Activated CD8-positive, alpha-beta T cell treated with anti-CD3 and anti-CD28 coated beads, Interleukin-2, amount 10 ng/mL, durations not matched to agents 7 days and 5 days (primary cell): ENCODE measurements at regions not wholly inside any gene's neighbourhood (a gene's known extent, or its start where the extent isn't known, plus 50 kb on each side); places are given as distances from the start of the nearest gene placed in this dataset.

Source experiments
- ATAC-seq: fragments of 150-1000 bp; cut with Tn5 transposase; one replicate; pipeline ENCODE4 v1.10.0; 2021; ENCODE audit warnings: moderate library complexity
- CTCF ChIA-PET: fragments of 350-600 bp; sonication (Branson Sonifier 250); formaldehyde crosslinking; loops from one replicate; lab custom pipeline; 2021; ENCODE audit warnings: antibody characterized with exemption; lab: Charles Lee
- POLR2A ChIA-PET: fragments of 350-600 bp; sonication (Branson Sonifier 250); formaldehyde crosslinking; loops from one replicate; lab custom pipeline; 2021; ENCODE audit warnings: antibody characterized with exemption; lab: Charles Lee
- DNase-seq: peaks from one replicate; pipeline ENCODE4 v3.0.0-alpha.2; 2020
- H3K27ac Mint-ChIP-seq: one replicate; pipeline ENCODE4 v1.8.0; 2021; ENCODE audit warnings: mild to moderate bottlenecking, mixed read lengths
- H3K27me3 Mint-ChIP-seq: one replicate; pipeline ENCODE4 v1.8.0; 2021; ENCODE audit warnings: low read depth, mixed read lengths
- H3K36me3 Mint-ChIP-seq: one replicate; pipeline ENCODE4 v1.8.0; 2021; ENCODE audit warnings: low read depth, mixed read lengths
- H3K4me1 Mint-ChIP-seq: one replicate; pipeline ENCODE4 v1.8.0; 2021; ENCODE audit warnings: low read depth, mixed read lengths
- H3K4me3 Mint-ChIP-seq: one replicate; pipeline ENCODE4 v1.8.0; 2021; ENCODE audit warnings: mild to moderate bottlenecking, mixed read lengths
- H3K9me3 Mint-ChIP-seq: one replicate; pipeline ENCODE4 v1.8.0; 2022; ENCODE audit warnings: mixed read lengths; ENCODE audit not compliant: insufficient read depth

DNA sequence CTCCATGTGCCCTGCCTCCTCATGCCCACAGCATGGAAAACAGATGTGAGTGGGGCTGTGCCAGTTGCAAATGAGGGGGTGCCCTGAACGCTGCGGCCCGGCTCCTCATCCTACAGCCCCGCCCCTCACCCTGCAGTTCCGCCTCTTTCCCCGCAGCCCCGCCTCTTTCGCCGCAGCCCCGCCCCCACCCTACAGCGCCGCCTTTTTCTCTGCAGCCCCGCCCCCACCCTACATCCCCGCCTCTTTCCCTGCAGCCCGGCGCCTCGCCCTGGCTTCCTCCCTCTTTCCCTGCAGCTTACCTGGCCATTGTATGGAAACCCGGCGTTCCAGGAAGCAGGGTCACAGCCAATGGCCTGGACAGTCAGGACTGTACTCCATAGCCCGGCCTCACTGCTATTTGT, 284.9 kb downstream of the TLE3 start:
- Mint-ChIP-seq H3K4me3 (no peak overlapping the region), H3K9me3 (no peaks in the 10 kb centered on the region), H3K36me3 (no peaks in the 10 kb centered on the region), H3K27ac (no peak overlapping the region), H3K4me1 (peaks cover 26% of the 10 kb centered on the region), H3K27me3 (peaks cover 8% of the 10 kb centered on the region)
- CTCF ChIA-PET = no interaction called here
- POLR2A ChIA-PET = no interaction called here
- no peak for DNase-seq
- ATAC-seq = no peak

DNA sequence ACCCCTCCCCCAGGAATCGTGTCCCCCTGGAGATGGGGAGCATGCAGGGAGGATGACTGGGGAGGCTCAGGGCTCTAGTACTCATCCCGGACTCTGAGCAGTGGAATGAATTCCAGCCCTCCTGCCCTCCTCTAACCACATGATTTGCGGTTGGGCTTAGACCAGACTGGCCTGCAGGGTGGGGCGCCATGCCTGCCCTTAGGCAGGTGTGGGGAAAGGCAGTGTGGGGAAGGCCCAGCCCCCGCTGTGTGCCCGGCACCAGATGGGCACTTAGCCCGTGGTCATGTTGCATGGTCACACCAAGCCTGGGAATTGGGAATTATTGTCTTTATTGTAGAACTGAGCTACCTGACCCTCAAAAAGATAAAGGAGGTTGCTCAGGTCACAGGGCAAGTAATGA, 283.8 kb downstream of the TLE3 start:
- Mint-ChIP-seq H3K27ac (no peak overlapping the region), H3K4me3 (no peak overlapping the region), H3K4me1 (peaks cover 21% of the 10 kb centered on the region), H3K9me3 (no peaks in the 10 kb centered on the region), H3K36me3 (no peaks in the 10 kb centered on the region), H3K27me3 (peaks cover 9% of the 10 kb centered on the region)
- ATAC-seq = no peak
- CTCF ChIA-PET = no interaction called here
- DNase-seq = no peak
- POLR2A ChIA-PET = no interaction called here

- ChIA-PET POLR2A (no interaction called here), CTCF (no interaction called here)
- DNase-seq = no peak
- H3K36me3 Mint-ChIP-seq = no peaks in the 10 kb centered on the region
- ATAC-seq = no peak
- H3K4me3 Mint-ChIP-seq = no peak overlapping the region
- peaks cover 13% of the 10 kb centered on the region for H3K27me3 Mint-ChIP-seq
- H3K9me3 Mint-ChIP-seq = no peaks in the 10 kb centered on the region
- no peak overlapping the region for H3K27ac Mint-ChIP-seq
- peaks cover 17% of the 10 kb centered on the region for H3K4me1 Mint-ChIP-seq
Measured at GRCh38 chr15:69814932-69815331, 282.8 kb downstream of the TLE3 start.

DNA sequence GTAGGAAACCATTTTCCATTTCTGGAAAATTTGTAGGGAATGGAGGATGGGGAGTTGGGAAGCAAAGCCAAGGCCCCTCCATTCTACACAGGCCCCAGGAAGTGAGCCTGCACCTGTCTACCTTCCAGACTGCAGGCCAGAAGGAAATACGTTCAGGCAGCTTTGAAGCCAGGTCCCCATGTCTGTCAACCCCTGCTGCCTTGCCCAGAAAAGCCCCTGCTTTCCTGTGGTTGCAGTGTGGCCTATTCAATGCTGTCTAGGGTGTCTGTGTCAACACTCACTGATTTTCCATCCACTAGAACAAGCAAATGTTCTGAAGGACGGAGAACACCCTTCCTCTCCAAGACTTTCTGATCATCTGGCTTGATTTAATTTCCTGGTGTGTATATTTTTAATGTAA, 281.9 kb downstream of the TLE3 start:
- H3K36me3 Mint-ChIP-seq = no peaks in the 10 kb centered on the region
- peaks cover 13% of the 10 kb centered on the region for H3K27me3 Mint-ChIP-seq
- no peak overlapping the region for H3K4me3 Mint-ChIP-seq
- peaks cover 17% of the 10 kb centered on the region for H3K4me1 Mint-ChIP-seq
- peak; percentile 31 for DNase-seq
- no peaks in the 10 kb centered on the region for H3K9me3 Mint-ChIP-seq
- ATAC-seq = peak; percentile 70
- ChIA-PET POLR2A (interaction anchor here (0.6 kb wide), 1 partner anchor 1006 kb away, joined by 3 read pairs; no protein-coding TSS in a partner anchor), CTCF (no interaction called here)
- no peak overlapping the region for H3K27ac Mint-ChIP-seq

GRCh38 chr15:69816522-69816921, 281.2 kb downstream of the TLE3 start:
- peaks cover 13% of the 10 kb centered on the region for H3K27me3 Mint-ChIP-seq
- no peak overlapping the region for H3K27ac Mint-ChIP-seq
- H3K4me1 Mint-ChIP-seq = peaks cover 17% of the 10 kb centered on the region
- CTCF ChIA-PET = no interaction called here
- POLR2A ChIA-PET = no interaction called here
- no peak overlapping the region for H3K4me3 Mint-ChIP-seq
- no peaks in the 10 kb centered on the region for H3K9me3 Mint-ChIP-seq
- ATAC-seq = no peak
- no peaks in the 10 kb centered on the region for H3K36me3 Mint-ChIP-seq
- no peak for DNase-seq

DNA sequence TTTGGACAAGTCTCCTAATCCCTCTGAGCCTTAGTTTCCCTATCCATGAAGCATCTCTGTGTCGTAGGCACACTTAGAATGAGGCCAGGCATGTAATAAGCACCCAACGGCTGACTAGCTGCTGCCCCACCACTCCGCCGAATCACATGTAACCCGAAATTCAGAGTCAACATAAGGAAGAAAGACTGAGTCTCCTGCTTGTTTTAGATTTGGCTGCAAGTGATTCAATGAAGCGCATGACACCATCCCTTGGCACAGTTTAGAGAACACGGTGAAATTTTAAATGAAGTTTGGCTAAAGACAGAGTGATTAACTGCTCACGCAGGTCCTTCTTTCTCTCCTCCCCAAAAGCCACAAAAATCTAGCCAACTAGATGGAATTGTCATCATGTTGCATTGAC, 279.2 kb downstream of the TLE3 start:
- Mint-ChIP-seq H3K4me3 (no peak overlapping the region), H3K4me1 (peaks cover 17% of the 10 kb centered on the region), H3K27me3 (peaks cover 14% of the 10 kb centered on the region), H3K36me3 (no peaks in the 10 kb centered on the region), H3K27ac (no peak overlapping the region), H3K9me3 (no peaks in the 10 kb centered on the region)
- CTCF ChIA-PET = no interaction called here
- DNase-seq = no peak
- POLR2A ChIA-PET = interaction anchor here (0.7 kb wide), 1 partner anchor 236 kb away, joined by 6 read pairs; no protein-coding TSS in a partner anchor
- ATAC-seq = no peak

- no peak overlapping the region for H3K4me3 Mint-ChIP-seq
- POLR2A ChIA-PET = no interaction called here
- DNase-seq = no peak
- peaks cover 20% of the 10 kb centered on the region for H3K27me3 Mint-ChIP-seq
- H3K4me1 Mint-ChIP-seq = peaks cover 17% of the 10 kb centered on the region
- H3K9me3 Mint-ChIP-seq = no peaks in the 10 kb centered on the region
- CTCF ChIA-PET = no interaction called here
- no peaks in the 10 kb centered on the region for H3K36me3 Mint-ChIP-seq
- ATAC-seq = no peak
- H3K27ac Mint-ChIP-seq = no peak overlapping the region
Measured at GRCh38 chr15:69819371-69819770, 278.3 kb downstream of the TLE3 start.

DNA sequence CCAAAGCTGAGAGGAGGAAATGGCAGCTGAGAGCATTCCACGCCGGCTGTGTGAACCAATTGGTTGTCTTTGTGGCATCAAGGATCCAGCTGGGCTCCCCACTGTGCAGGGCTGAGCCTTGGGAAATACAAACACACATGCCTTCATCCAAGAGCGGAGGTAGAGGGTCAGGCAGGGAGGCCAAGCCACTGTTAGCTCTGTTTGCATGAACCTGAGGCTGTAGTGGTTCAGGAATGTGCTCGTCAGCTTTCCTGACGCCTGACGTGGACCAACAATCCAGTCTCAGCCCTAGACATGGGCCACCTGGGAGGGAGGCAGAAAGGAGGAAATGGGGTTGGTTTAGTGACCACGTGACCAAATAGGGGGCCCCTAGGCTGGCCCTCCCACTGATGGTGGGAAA, 276.9 kb downstream of the TLE3 start:
- DNase-seq (no peak), ATAC-seq (no peak)
- ChIA-PET POLR2A (no interaction called here), CTCF (interaction anchor here (1.2 kb wide), 1 partner anchor 10 kb away, joined by 4 read pairs; no protein-coding TSS in a partner anchor)
- Mint-ChIP-seq H3K4me1 (peaks cover 11% of the 10 kb centered on the region), H3K9me3 (no peaks in the 10 kb centered on the region), H3K4me3 (no peak overlapping the region), H3K27ac (no peak overlapping the region), H3K36me3 (no peaks in the 10 kb centered on the region), H3K27me3 (peaks cover 22% of the 10 kb centered on the region)

DNA sequence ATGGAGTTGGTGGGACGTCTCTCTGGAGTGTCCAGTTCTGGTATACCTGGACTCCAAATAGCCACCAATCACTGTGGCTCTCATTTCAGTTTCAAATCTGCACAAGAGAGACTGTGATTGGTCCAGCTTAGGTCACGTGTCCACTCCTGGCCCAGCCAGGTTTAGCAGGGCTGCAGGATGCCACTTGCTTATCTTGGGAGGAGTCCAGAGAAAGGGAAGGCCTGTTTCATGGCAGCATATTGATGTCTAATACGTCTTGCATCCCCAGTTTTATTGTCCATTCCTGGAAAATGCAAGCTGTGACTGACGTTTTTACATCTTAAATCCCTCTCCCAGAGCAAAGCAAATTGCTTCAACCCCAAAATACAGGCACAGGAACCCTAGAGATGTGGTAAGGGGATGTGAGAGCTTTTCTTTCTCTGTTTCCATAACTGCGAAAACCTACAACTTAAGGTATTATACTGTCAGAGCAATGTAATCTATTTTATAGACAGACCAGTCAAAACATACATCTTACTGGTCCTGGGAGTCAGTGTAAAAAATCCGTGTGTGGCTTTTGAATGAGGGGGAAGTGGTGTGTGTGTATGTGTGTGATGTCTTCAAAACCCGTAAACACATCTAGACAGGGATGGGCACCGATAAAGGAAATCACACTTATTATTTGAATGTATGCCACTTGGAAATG, 274.4 kb downstream of the TLE3 start:
- no peak for DNase-seq
- Mint-ChIP-seq H3K27me3 (peaks cover 23% of the 10 kb centered on the region), H3K36me3 (no peaks in the 10 kb centered on the region), H3K27ac (no peak overlapping the region), H3K4me1 (no peaks in the 10 kb centered on the region), H3K9me3 (no peaks in the 10 kb centered on the region), H3K4me3 (no peak overlapping the region)
- ATAC-seq = no peak
- ChIA-PET CTCF (no interaction called here), POLR2A (no interaction called here)

- Mint-ChIP-seq H3K9me3 (no peaks in the 10 kb centered on the region), H3K27me3 (peaks cover 17% of the 10 kb centered on the region), H3K4me3 (no peak overlapping the region), H3K27ac (no peak overlapping the region), H3K36me3 (no peaks in the 10 kb centered on the region), H3K4me1 (no peaks in the 10 kb centered on the region)
- DNase-seq (no peak), ATAC-seq (no peak)
- CTCF ChIA-PET = no interaction called here
- POLR2A ChIA-PET = no interaction called here
Measured at GRCh38 chr15:69824075-69824876, 273.4 kb downstream of the TLE3 start.

GRCh38 chr15:69824877-69825406, 272.8 kb downstream of the TLE3 start:
- Mint-ChIP-seq H3K36me3 (no peaks in the 10 kb centered on the region), H3K4me3 (no peak overlapping the region), H3K4me1 (no peaks in the 10 kb centered on the region), H3K27me3 (peaks cover 22% of the 10 kb centered on the region), H3K9me3 (no peaks in the 10 kb centered on the region), H3K27ac (no peak overlapping the region)
- ChIA-PET CTCF (no interaction called here), POLR2A (no interaction called here)
- ATAC-seq = no peak
- DNase-seq = no peak
